OCI-LY7 (cell line): ENCODE measurements at regions not wholly inside any gene's neighbourhood (a gene's known extent, or its start where the extent isn't known, plus 50 kb on each side); places are given as distances from the start of the nearest gene placed in this dataset.
A peak's percentile ranks its signal among the peaks of the same experiment; 100 is the strongest.

Source experiments
- BruUV-seq: library from RNA; stranded (reverse); fragments of 400-500 nt; replicated peaks from 2 replicates; lab custom pipeline; 2021; lab: Mats Ljungman, UMichigan
- CTCF ChIA-PET: fragments of 300-600 bp; sonication (Branson Sonifier 250); formaldehyde crosslinking; loops from one replicate; lab custom pipeline; 2022; ENCODE audit warnings: antibody characterized with exemption; ENCODE audit not compliant: unreplicated experiment; lab: Charles Lee
- POLR2A ChIA-PET: fragments of 300-600 bp; sonication (Branson Sonifier 250); formaldehyde crosslinking; loops from one replicate; lab custom pipeline; 2022; ENCODE audit warnings: antibody characterized with exemption; lab: Charles Lee
- DNase-seq: peaks from one replicate; pipeline ENCODE4 v3.0.0-alpha.2; 2015; ENCODE audit warnings: low spot score
- H2AFZ ChIP-seq: fragments of 200-600 bp; sonication (generic), shearing (Covaris generic); 2 replicates; pipeline ENCODE4 v1.6.1; 2014; ENCODE audit warnings: mild to moderate bottlenecking, antibody characterized with exemption, low read length, moderate library complexity
- H3K27ac ChIP-seq: fragments of 200-600 bp; sonication (generic); 2 replicates; pipeline ENCODE4 v1.5.1; 2014; ENCODE audit warnings: mixed run types, low read depth, mild to moderate bottlenecking, moderate library complexity, low read length, inconsistent platforms; ENCODE audit not compliant: poor library complexity, severe bottlenecking
- H3K36me3 ChIP-seq: fragments of 200-600 bp; sonication (generic); 2 replicates; pipeline ENCODE4 v1.6.1; 2014; ENCODE audit warnings: mild to moderate bottlenecking, antibody characterized with exemption, low read length, moderate library complexity, mixed read lengths; ENCODE audit not compliant: insufficient read depth
- H3K4me1 ChIP-seq: fragments of 200-600 bp; sonication (generic); 2 replicates; pipeline ENCODE4 v1.5.1; 2014; ENCODE audit warnings: mild to moderate bottlenecking, low read length; ENCODE audit not compliant: insufficient read depth, poor library complexity, severe bottlenecking
- H3K4me2 ChIP-seq: fragments of 200-600 bp; sonication (generic); 2 replicates; pipeline ENCODE4 v1.6.1; 2014; ENCODE audit warnings: mild to moderate bottlenecking, low read length
- H3K4me3 ChIP-seq: fragments of 200-600 bp; sonication (generic); 2 replicates; pipeline ENCODE4 v1.5.1; 2014; ENCODE audit warnings: mild to moderate bottlenecking, low read depth, low read length; ENCODE audit not compliant: poor library complexity, severe bottlenecking
- H3K79me2 ChIP-seq: fragments of 200-600 bp; sonication (generic); 2 replicates; pipeline ENCODE4 v1.6.1; 2016; ENCODE audit warnings: low read depth, mild to moderate bottlenecking, low read length, moderate library complexity, mixed read lengths; ENCODE audit not compliant: insufficient read depth
- H3K9me2 ChIP-seq: fragments of 200-600 bp; sonication (generic); 2 replicates; pipeline ENCODE4 v1.6.1; 2016; ENCODE audit warnings: mild to moderate bottlenecking, low read length, mixed read lengths; ENCODE audit not compliant: insufficient read depth
- H3K9me3 ChIP-seq: fragments of 200-600 bp; sonication (generic); 2 replicates; pipeline ENCODE4 v1.6.1; 2014; ENCODE audit warnings: mild to moderate bottlenecking, mixed run types, low read length, mixed read lengths
- H4K20me1 ChIP-seq: fragments of 200-600 bp; sonication (generic); 2 replicates; pipeline ENCODE4 v1.6.1; 2014; ENCODE audit warnings: mild to moderate bottlenecking, antibody characterized with exemption, low read length, moderate library complexity, mixed read lengths; ENCODE audit not compliant: insufficient read depth
- CTCF ChIP-seq: fragments of 200-600 bp; sonication (generic); conservative IDR thresholded peaks from 2 replicates; pipeline ENCODE4 v1.5.1; 2014; ENCODE audit warnings: mild to moderate bottlenecking, antibody characterized with exemption, low read length, moderate library complexity, mixed read lengths
- EZH2phosphoT487 ChIP-seq: fragments of 200-600 bp; sonication (generic); IDR thresholded peaks from 2 replicates; pipeline ENCODE4 v1.6.1; 2018; ENCODE audit warnings: low read depth, borderline replicate concordance, mild to moderate bottlenecking, mixed run types, antibody characterized with exemption, low read length, moderate library complexity, mixed read lengths
- intact Hi-C: fragments of 100-400 bp; cut with micrococcal nuclease; formaldehyde crosslinking; loops from one replicate; pipeline ENCODE4 v1.10.0; 2022; ENCODE audit not compliant: unreplicated experiment

DNA sequence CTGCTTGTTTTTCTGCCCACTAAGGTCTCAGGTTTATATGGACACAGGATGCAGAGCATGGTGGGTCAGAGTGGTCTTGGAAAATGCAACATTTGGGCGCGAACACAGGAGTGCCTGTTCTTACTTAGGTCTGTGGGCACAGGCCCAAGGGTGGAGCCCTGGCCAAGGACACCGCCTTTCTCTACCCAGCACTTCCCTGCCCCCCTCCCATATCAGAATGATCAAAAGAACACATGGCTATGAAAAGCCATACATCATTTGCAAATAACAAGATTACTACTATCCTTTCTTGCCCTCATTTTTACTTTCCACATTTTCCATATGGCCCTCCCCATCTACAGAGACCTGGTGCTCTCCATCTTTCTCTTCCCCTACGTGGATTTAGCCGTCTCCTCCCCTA is 162.2 kb downstream of the ENC1 start:
- H4K20me1 ChIP-seq: no peaks in the 10 kb centered on the region
- H3K9me3 ChIP-seq: no peaks in the 10 kb centered on the region
- TF ChIP-seq EZH2phosphoT487: no peak
- no peak for TF ChIP-seq CTCF
- intact Hi-C loops: no loop called here
- no peaks in the 10 kb centered on the region for H3K36me3 ChIP-seq
- H3K4me1 ChIP-seq: peaks cover 68% of the 10 kb centered on the region
- H3K9me2 ChIP-seq: no peaks in the 10 kb centered on the region
- no peak overlapping the region for H3K4me3 ChIP-seq
- H3K27ac ChIP-seq: no peak overlapping the region
- CTCF ChIA-PET: no interaction called here
- no peaks in the 10 kb centered on the region for H3K79me2 ChIP-seq
- H2AFZ ChIP-seq: peak overlapping the region; percentile 51; the same call in 1 of the 2 replicates
- DNase-seq: no peak
- peak overlapping the region; percentile 34 for H3K4me2 ChIP-seq
- BruUV-seq: no TSS peak
- POLR2A ChIA-PET: no interaction called here

DNA sequence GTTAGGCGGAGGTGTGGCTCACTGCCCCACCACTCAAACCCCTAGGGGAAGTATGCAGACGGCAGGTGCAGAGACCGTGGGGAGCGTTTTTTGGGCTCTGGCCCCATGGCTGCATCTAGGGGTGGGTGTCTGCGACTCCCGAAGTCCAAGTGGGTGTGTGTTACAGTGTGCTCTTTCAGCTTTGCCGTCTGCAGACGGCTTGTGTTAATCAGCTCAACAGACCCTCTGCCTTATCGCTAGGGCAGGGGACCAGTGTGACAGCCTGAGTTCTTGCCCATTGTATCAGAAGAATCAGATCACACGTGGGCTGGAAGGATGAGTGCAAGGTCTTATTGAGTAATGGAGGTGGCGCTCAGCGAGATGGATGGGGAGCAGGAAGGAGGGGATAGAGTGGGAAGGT is 162.8 kb downstream of the ENC1 start:
- Histone ChIP-seq H3K79me2 (no peaks in the 10 kb centered on the region), H4K20me1 (no peaks in the 10 kb centered on the region), H3K4me2 (peak overlapping the region; percentile 34), H3K27ac (no peak overlapping the region), H3K4me1 (peaks cover 62% of the 10 kb centered on the region), H3K4me3 (peak overlapping the region; percentile 8), H3K9me3 (no peaks in the 10 kb centered on the region), H3K9me2 (no peaks in the 10 kb centered on the region), H3K36me3 (no peaks in the 10 kb centered on the region), H2AFZ (peak overlapping the region; percentile 51; the same call in 1 of the 2 replicates)
- POLR2A ChIA-PET: interaction anchor here (0.5 kb wide), 1 partner anchor 13 kb away, joined by 3 read pairs; no protein-coding TSS in a partner anchor
- peak; percentile 48 for DNase-seq
- CTCF ChIA-PET: no interaction called here
- intact Hi-C loops: no loop called here
- BruUV-seq: no TSS peak
- TF ChIP-seq CTCF: no peak
- TF ChIP-seq EZH2phosphoT487: no peak

- Histone ChIP-seq H4K20me1 (no peaks in the 10 kb centered on the region), H3K4me2 (peak overlapping the region; percentile 34), H2AFZ (peak overlapping the region; percentile 51; the same call in 1 of the 2 replicates), H3K79me2 (no peaks in the 10 kb centered on the region), H3K27ac (no peak overlapping the region), H3K9me2 (no peaks in the 10 kb centered on the region), H3K36me3 (no peaks in the 10 kb centered on the region), H3K4me3 (no peak overlapping the region), H3K9me3 (no peaks in the 10 kb centered on the region), H3K4me1 (peaks cover 55% of the 10 kb centered on the region)
- CTCF ChIA-PET: no interaction called here
- DNase-seq: no peak
- BruUV-seq: no TSS peak
- POLR2A ChIA-PET: interaction anchor here (0.5 to 1.1 kb wide), 2 partner anchors 12 to 225 kb away, joined by 3 to 4 read pairs; no protein-coding TSS in a partner anchor
- intact Hi-C loops: no loop called here
- TF ChIP-seq EZH2phosphoT487 (no peak), CTCF (no peak)
Observed at GRCh38 chr5:74476819-74477453, 163.6 kb downstream of the ENC1 start.
